ENCODE measurements at regions not wholly inside any gene's neighbourhood (a gene's known extent, or its start where the extent isn't known, plus 50 kb on each side); places are given as distances from the start of the nearest gene placed in this dataset.

- no peak for TF ChIP-seq POLR2A (IDR thresholded peaks at IDR 0.05; ENCODE audit: extremely low read depth, insufficient read length)
- TF ChIP-seq CTCF (IDR thresholded peaks at IDR 0.05; ENCODE audit: low read depth, low read length): peak; percentile 1
- no peak for TF ChIP-seq MYC (IDR thresholded peaks at IDR 0.05; ENCODE audit: low read depth, low read length)
These were observed 623.8 kb upstream of the DIPK2B start for GRCh38 chrX:45824471-45824870.

All from NB4 (cell line).